GM06990 (cell line): ENCODE measurements at regions not wholly inside any gene's neighbourhood (a gene's known extent, or its start where the extent isn't known, plus 50 kb on each side); places are given as distances from the start of the nearest gene placed in this dataset.
"Not testable (repeated sequence)": the region's sequence is repeated elsewhere in the genome, so short reads cannot be mapped to it uniquely, and the experiment has no call there.

Source experiments
- DNase-seq: peaks from one replicate; pipeline ENCODE4 v3.0.0-alpha.2; 2011; ENCODE audit not compliant: insufficient read length; ENCODE audit errors: extremely low read depth
- H3K27me3 ChIP-seq: replicated peaks from 2 replicates; pipeline ENCODE4 v1.6.0; 2011; ENCODE audit warnings: low read length; ENCODE audit not compliant: control insufficient read depth, insufficient read depth
- H3K36me3 ChIP-seq: 2 replicates; pipeline ENCODE4 v1.5.1; 2011; ENCODE audit warnings: low read length; ENCODE audit not compliant: control insufficient read depth, insufficient read depth
- H3K4me3 ChIP-seq: replicated peaks from 2 replicates; pipeline ENCODE4 v1.5.1; 2011; ENCODE audit warnings: low read depth, mild to moderate bottlenecking, control low read depth, low read length
- CTCF ChIP-seq: IDR thresholded peaks from 2 replicates; pipeline ENCODE4 v1.5.1; 2011; ENCODE audit warnings: low read length, control low read depth, mild to moderate bottlenecking, inconsistent platforms; ENCODE audit not compliant: insufficient read depth, poor library complexity, severe bottlenecking

- no peaks in the 10 kb centered on the region for H3K36me3 ChIP-seq
- H3K27me3 ChIP-seq = no peaks in the 10 kb centered on the region
- DNase-seq = no peak
- no peak for TF ChIP-seq CTCF
- H3K4me3 ChIP-seq = no peak overlapping the region
Observed at GRCh38 chr15:47903368-47903767, 186.1 kb downstream of the SEMA6D start.

- Histone ChIP-seq H3K4me3 (no peak overlapping the region), H3K36me3 (no peaks in the 10 kb centered on the region), H3K27me3 (no peaks in the 10 kb centered on the region)
- DNase-seq = no peak
- TF ChIP-seq CTCF = no peak
Observed at GRCh38 chr15:47908486-47908885, 191.2 kb downstream of the SEMA6D start.

- TF ChIP-seq CTCF = no peak
- Histone ChIP-seq H3K36me3 (no peaks in the 10 kb centered on the region), H3K27me3 (no peaks in the 10 kb centered on the region), H3K4me3 (no peak overlapping the region)
- no peak for DNase-seq
Observed at GRCh38 chr15:47908950-47909670, 191.8 kb downstream of the SEMA6D start.

- TF ChIP-seq CTCF = peak; percentile 63
- not testable (repeated sequence) for H3K27me3 ChIP-seq, H3K4me3 ChIP-seq, H3K36me3 ChIP-seq, DNase-seq
Observed at GRCh38 chr15:47912910-47913309, 195.6 kb downstream of the SEMA6D start.

GRCh38 chr15:47917881-47918280 lies 200.6 kb downstream of the SEMA6D start:
- no peak overlapping the region for H3K4me3 ChIP-seq
- H3K36me3 ChIP-seq = no peaks in the 10 kb centered on the region
- DNase-seq = no peak
- no peak for TF ChIP-seq CTCF
- H3K27me3 ChIP-seq = no peaks in the 10 kb centered on the region

- Histone ChIP-seq H3K4me3 (no peak overlapping the region), H3K36me3 (no peaks in the 10 kb centered on the region), H3K27me3 (no peaks in the 10 kb centered on the region)
- no peak for TF ChIP-seq CTCF
- no peak for DNase-seq
Observed at GRCh38 chr15:47918877-47919276, 201.6 kb downstream of the SEMA6D start.
